Parathyroid adenoma (tissue), 2 donors: ENCODE measurements at regions not wholly inside any gene's neighbourhood (a gene's known extent, or its start where the extent isn't known, plus 50 kb on each side); places are given as distances from the start of the nearest gene placed in this dataset.

Experiments
- H2AFZ ChIP-seq: fragments of 300-600 bp; sonication (generic); one replicate; pipeline ENCODE4 v1.7.0; 2017; ENCODE audit warnings: antibody characterized with exemption, mild to moderate bottlenecking
- H3K27ac ChIP-seq: fragments of 300-600 bp; sonication (generic); one replicate; pipeline ENCODE4 v1.7.0; 2017
- H3K27me3 ChIP-seq: fragments of 300-600 bp; sonication (generic); one replicate; pipeline ENCODE4 v1.7.0; 2017; ENCODE audit warnings: low read length; ENCODE audit not compliant: control insufficient read depth, insufficient read depth
- H3K36me3 ChIP-seq: fragments of 300-600 bp; sonication (generic); one replicate; pipeline ENCODE4 v1.7.0; 2017; ENCODE audit warnings: low read length; ENCODE audit not compliant: control insufficient read depth, insufficient read depth
- H3K4me1 ChIP-seq: fragments of 300-600 bp; sonication (generic); one replicate; pipeline ENCODE4 v1.7.0; 2017; ENCODE audit warnings: control low read depth
- H3K4me2 ChIP-seq: fragments of 300-600 bp; sonication (generic); one replicate; pipeline ENCODE4 v1.7.0; 2017; ENCODE audit warnings: low read length
- H3K4me3 ChIP-seq: fragments of 300-600 bp; sonication (generic); one replicate; pipeline ENCODE4 v1.7.0; 2017; ENCODE audit warnings: low read depth, low read length
- H3K79me2 ChIP-seq: fragments of 300-600 bp; sonication (generic); one replicate; pipeline ENCODE4 v1.7.0; 2017; ENCODE audit warnings: control low read depth
- H3K9ac ChIP-seq: fragments of 300-600 bp; sonication (generic); one replicate; pipeline ENCODE4 v1.7.0; 2017; ENCODE audit warnings: mild to moderate bottlenecking
- H3K9me3 ChIP-seq: fragments of 300-600 bp; sonication (generic); one replicate; pipeline ENCODE4 v1.7.0; 2017; ENCODE audit warnings: low read length; ENCODE audit not compliant: control insufficient read depth
- TF ChIP-seq, protein P1 (sequence below): fragments of 300-600 bp; sonication (generic); IDR thresholded peaks from one replicate; pipeline ENCODE4 v1.7.0; 2017; ENCODE audit warnings: antibody characterized with exemption, mild to moderate bottlenecking
- donor health status: primary hyperparathyroidism.

- Histone ChIP-seq H3K4me1 (peaks cover 3% of the 10 kb centered on the region), H3K9ac (no peak overlapping the region), H3K9me3 (no peaks in the 10 kb centered on the region), H3K27ac (no peak overlapping the region), H3K4me3 (no peak overlapping the region), H3K36me3 (no peaks in the 10 kb centered on the region), H3K27me3 (no peaks in the 10 kb centered on the region), H3K79me2 (no peaks in the 10 kb centered on the region), H2AFZ (no peak overlapping the region), H3K4me2 (no peak overlapping the region)
- TF ChIP-seq, protein P1, sequence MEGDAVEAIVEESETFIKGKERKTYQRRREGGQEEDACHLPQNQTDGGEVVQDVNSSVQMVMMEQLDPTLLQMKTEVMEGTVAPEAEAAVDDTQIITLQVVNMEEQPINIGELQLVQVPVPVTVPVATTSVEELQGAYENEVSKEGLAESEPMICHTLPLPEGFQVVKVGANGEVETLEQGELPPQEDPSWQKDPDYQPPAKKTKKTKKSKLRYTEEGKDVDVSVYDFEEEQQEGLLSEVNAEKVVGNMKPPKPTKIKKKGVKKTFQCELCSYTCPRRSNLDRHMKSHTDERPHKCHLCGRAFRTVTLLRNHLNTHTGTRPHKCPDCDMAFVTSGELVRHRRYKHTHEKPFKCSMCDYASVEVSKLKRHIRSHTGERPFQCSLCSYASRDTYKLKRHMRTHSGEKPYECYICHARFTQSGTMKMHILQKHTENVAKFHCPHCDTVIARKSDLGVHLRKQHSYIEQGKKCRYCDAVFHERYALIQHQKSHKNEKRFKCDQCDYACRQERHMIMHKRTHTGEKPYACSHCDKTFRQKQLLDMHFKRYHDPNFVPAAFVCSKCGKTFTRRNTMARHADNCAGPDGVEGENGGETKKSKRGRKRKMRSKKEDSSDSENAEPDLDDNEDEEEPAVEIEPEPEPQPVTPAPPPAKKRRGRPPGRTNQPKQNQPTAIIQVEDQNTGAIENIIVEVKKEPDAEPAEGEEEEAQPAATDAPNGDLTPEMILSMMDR: no peak
Measured at GRCh38 chr11:128181088-128181480, 406.3 kb downstream of the ETS1 start.

- no peak overlapping the region for H3K4me2 ChIP-seq
- no peak overlapping the region for H3K27ac ChIP-seq
- H3K9me3 ChIP-seq: no peaks in the 10 kb centered on the region
- H3K9ac ChIP-seq: no peak overlapping the region
- TF ChIP-seq, protein P1: no peak
- H2AFZ ChIP-seq: no peak overlapping the region
- no peaks in the 10 kb centered on the region for H3K79me2 ChIP-seq
- H3K4me1 ChIP-seq: peaks cover 3% of the 10 kb centered on the region
- no peak overlapping the region for H3K4me3 ChIP-seq
- H3K27me3 ChIP-seq: no peaks in the 10 kb centered on the region
- no peaks in the 10 kb centered on the region for H3K36me3 ChIP-seq
Measured at GRCh38 chr11:128180441-128181087, 406.8 kb downstream of the ETS1 start.

DNA sequence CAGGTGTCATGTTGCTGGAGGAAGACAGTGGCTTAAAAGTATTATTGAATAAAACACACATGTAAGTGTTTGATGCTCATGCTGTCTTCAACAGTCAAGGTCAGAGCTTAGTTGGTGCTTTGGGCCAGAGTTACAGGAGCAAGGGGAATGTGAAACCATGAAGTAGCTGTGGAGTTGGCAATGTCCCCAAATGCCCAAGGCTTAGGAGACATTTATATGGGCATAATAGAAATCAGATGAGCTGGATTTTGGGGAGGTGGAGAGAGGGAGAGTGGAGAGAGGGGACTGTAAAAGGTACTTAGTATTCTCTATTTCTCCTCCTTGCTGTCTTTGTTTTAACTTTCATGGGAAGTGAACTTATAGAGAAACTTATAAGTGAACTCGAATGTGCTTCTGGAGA, 407.8 kb downstream of the ETS1 start:
- no peak overlapping the region for H3K4me3 ChIP-seq
- peaks cover 3% of the 10 kb centered on the region for H3K4me1 ChIP-seq
- no peak overlapping the region for H3K4me2 ChIP-seq
- peak overlapping the region; percentile 1 for H2AFZ ChIP-seq
- peak overlapping the region; percentile 36 for H3K27ac ChIP-seq
- no peaks in the 10 kb centered on the region for H3K36me3 ChIP-seq
- H3K9ac ChIP-seq: no peak overlapping the region
- no peaks in the 10 kb centered on the region for H3K9me3 ChIP-seq
- no peaks in the 10 kb centered on the region for H3K79me2 ChIP-seq
- TF ChIP-seq, protein P1: no peak
- H3K27me3 ChIP-seq: no peaks in the 10 kb centered on the region

- TF ChIP-seq, protein P1: no peak
- H3K4me3 ChIP-seq: no peak overlapping the region
- no peaks in the 10 kb centered on the region for H3K9me3 ChIP-seq
- H3K27me3 ChIP-seq: no peaks in the 10 kb centered on the region
- peaks cover 3% of the 10 kb centered on the region for H3K4me1 ChIP-seq
- H3K27ac ChIP-seq: peak overlapping the region; percentile 36
- no peak overlapping the region for H3K4me2 ChIP-seq
- no peaks in the 10 kb centered on the region for H3K36me3 ChIP-seq
- H3K9ac ChIP-seq: no peak overlapping the region
- peak overlapping the region; percentile 33 for H2AFZ ChIP-seq
- H3K79me2 ChIP-seq: no peaks in the 10 kb centered on the region
Measured at GRCh38 chr11:128179039-128179438, 408.3 kb downstream of the ETS1 start.
